ENCODE measurements at regions not wholly inside any gene's neighbourhood (a gene's known extent, or its start where the extent isn't known, plus 50 kb on each side); places are given as distances from the start of the nearest gene placed in this dataset.

DNA sequence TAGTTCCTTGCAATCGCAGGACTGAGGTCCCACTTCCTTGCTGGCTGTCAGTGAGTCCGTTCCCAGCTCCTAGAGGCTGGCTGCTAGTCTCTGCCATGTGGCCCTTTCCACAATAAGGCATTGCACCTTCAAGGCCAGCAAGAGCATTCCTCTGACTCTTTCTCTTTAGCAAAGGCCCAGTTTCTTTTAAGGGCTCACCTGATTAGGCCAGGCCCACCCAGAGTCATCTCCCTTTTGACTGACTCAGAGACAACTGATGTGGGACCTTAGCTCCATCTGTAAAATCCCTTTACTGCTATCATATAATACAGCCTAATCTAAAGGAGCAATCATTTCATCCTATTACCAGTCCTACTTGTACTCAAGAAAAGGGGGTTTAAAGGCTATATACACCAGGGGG lies 278.2 kb downstream of the SLC4A3 start:
- DNase-seq, result no peak

DNA sequence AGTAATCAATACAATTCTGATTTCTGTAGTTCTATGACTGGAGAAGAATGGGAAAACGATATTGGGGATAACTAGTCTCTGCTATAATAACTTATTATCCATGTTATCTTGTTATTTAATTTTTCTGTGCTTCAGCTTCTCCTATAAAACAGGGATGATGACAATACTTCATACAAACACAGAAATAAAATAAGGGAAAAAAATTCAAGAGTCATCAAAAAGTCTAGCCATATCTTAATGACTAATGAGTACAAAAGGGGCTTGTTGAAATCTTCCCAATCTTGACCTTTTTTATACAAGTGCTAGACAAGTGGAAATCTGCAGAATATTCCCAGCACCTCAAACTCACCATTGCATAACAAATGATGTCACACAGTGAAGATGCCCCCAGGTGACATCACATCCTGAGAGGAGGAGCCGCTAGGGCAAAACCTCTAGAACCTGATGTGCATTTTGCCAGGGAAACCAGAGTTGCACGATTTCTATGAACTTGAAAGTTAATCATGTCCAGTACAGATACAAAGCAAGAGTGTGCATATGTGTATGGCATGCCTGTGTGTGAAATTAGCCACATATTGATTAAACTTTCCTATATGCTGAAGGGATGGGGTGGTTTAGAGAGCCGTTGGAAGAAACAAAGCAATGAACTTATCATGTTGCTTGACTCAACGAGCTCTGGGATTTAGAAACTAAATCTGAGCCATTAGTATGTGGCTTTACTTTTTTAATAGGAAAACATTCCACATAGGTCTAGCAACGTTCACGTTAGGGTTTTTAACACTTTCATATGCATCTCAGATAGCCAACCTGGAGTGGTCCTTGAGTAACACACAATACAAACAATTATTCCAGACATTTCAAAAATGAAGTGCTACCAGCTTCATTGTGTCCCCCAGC lies 278.9 kb downstream of the SLC4A3 start:
- no peak for DNase-seq

DNA sequence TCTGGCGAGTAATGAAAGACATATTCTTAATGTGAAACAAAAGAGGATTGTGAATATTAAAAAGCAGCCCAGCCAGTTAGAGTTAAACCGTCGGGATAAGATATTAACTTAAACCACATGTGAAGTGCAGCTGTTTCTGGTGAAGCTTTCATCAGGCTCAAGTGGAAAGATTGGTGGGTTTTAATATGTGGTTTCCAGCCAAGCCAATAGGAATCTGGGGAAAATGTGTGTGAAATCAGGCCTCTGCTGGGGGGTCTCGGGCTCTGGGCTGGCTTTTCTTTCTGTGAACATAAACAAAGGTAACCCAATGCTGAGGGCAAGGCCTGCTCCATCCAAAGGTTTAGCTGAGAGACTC lies 279.6 kb downstream of the SLC4A3 start:
- no peak for DNase-seq

DNA sequence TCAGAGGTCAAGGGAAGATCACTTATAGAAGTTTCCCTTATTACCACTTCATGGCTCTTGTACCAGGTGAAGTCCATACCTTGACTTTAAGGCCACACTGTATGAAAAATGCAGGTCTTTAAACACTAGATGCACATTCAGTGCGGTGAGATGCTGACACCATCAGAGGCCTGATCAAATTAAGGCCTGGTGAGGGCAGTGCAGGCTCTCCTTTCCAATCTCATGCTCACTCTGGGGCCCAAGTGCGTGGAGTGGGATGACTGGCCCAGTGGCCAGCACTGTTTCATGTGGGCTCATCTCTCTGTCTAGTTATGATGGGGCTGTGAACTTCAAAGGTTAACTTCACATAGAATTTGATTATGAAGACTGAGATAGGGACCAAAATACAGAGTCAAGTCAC lies 281.1 kb downstream of the SLC4A3 start:
- no peak for DNase-seq

DNA sequence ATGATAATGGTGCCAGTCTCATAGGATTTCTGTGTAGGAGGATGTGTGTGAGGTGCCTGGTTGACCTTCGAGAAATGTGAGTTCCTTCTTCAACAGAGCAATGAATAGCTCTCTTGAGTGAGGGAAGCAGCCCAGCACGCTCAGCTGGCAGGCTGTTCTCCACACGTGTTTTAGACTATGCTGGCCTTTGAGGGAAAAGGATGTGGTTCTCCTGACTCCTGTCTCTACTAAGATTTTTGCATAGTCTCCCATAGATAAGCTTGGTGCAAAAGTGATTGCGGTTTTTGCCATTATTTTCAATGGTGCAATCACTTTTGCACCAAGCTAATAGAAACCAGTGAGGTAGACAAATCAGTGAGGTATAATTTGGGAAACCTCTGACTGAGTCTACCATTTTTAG lies 284.1 kb downstream of the SLC4A3 start:
- no peak for DNase-seq

DNA sequence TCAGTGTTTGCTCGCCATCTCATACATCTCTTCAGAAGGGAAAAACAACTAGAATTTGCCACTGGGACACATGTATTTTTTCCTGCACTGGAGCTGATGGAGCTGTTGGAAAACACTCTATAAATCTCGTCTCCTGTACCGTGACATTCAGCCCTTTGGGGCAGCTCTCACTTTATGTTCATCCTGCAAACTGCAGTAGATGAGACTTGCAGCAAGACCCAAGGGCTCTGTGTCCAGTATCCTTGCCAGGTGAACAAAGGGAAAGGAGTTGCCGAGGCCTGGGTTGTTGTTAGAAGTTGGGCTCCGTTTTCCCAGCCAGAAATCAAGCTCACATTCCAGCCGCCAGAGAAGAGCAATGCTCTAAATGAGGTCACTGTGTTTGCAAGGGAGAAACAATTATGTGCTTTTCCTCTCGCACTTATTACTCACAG lies 285.1 kb downstream of the SLC4A3 start:
- DNase-seq, result no peak

DNA sequence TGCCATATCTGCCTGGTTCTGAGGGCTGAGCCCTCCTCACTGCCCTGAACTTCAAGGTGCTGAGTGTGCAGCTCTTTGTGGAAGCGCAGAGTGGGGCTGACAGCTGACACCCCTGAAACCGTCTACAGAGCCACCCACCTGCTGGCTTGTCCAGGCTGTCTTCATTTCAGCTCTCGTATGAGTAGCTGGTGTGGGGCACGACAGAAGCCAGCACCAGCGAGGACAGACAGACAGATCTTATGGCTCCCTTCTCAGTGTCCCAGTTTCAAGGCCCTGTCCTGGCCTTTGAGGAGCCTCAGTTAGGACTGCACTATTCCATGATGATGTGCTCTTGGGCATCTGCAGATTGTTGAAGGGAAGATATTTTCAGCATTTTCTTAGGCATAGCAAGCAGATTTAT lies 287.1 kb downstream of the SLC4A3 start:
- no peak for DNase-seq

DNA sequence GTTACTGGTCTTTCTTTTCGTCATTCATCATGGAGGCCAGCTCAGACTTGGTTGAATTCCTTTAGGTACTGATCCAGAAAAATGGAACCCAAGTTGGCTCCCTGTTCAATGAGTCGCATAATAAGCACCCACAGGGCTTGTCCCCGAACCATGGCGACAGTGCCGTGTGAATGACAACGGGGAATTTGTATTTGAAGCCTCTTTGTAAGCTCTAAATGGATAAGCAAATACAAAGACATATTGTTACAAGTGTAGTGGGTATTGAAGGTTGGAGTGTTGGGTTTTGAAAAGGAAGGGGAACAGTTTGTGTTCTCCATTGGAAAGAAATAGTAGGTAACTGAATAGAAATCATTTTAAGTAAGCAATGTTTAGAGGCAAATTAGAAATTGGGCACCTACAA lies 288.9 kb downstream of the SLC4A3 start:
- no peak for DNase-seq

DNA sequence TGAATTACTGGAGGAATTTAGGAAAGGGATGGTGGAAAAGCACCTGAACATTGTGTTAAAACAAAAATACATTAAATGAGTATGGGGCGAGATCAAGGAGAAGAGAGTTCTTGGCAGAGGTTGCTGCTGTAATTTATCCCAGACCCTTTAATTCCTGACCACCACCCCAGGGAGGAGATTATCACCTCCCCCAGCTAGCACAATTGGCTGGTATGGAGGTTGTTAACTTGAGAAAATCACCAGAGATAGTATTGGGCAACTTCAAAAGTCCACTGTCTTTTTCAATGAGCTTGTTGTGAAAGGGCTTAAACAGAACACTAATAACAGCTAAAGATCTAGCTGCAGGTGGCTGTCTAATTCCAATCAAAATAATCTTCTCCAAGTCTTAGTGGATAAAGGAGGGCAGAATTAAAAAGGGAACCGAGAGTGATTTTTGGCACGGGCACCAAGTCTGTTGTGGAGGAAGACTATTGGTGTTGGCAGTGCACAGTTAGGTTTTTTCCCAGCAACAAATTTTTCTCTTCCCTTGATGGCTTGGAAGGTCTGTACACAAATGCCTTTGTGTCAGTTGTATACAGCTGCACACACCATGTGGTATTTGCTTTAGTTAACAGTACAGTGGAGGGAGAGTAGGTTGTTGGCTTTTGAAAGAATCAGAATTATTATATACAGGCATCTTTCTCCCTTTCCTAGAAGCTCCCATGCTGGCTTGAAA lies 289.5 kb downstream of the SLC4A3 start:
- no peak for DNase-seq

DNA sequence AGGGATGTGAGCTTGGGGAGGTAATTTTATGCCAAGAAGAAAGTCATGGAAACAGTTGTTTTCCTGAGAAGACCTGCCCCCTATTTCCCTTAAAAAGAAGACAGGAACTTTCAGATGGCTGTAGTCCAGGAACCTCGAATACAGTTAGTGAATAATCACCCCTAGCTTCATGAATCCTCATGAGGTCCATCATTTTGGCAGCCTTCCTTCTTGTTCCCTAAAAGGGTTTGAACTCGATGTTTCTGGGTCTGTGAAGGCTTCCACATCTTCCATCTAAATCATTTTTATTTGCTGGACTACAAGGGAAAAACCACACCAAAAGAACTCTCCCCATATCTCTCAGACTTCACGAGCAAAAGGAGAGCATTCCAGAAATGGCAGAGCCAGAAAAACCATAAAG lies 290.8 kb downstream of the SLC4A3 start:
- no peak for DNase-seq

DNA sequence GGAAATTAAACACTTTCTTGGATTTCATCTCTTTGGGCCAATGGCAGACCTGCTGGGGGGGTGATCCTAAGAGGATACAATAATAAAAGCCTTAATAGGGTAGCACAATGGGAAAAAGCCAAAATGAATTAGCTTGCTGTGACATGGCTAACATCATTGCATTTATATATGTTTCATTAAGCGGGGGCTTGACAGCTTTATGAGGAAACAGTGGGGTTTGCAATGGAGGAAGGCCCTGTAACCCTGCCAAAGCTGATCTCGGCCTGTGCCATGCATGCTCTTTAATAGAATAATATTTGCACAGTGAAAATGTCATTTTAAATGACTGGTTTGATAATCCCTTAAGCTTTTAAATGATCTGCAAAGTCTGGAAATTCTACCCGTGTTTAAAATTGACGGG lies 291.5 kb downstream of the SLC4A3 start:
- no peak for DNase-seq

DNA sequence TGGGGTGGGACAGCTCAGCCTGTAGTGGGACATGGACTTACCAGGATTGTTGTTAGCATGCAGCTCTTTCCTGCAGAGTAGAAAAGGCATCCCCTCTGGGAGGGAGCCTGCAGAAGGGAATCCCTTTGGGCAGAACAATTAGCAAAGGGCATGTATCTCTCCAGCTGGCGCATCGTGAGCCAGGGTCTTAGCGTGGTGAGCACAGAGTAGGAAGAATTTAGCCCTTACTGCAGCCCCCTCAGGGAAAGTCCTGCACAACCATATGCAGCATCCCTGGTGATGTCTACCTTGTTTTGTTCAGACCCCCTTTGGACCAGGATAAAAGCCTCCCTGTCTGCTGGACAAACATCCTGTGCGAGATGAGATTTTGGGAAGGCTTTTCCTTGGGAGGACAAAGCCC lies 292.1 kb downstream of the SLC4A3 start:
- no peak for DNase-seq

DNA sequence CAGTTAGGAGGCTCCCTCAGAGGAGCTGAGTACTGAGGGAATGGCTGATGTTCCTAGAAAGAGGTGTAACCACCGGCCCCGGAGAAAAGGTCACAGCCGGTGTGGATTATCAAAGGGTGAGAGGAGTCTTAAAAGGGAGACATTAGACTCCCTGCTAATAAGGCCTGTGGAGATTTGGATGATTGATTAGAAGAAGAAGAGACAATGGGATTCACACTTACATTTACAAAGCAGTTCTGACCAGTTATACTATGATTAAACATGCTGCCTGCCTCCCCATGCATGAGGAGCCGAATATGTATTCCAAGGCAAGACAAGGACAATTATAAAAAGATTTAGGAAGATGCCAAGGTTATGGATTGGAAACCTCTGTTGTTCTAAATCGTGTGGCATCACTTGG lies 302.4 kb downstream of the SLC4A3 start:
- no peak for DNase-seq

DNA sequence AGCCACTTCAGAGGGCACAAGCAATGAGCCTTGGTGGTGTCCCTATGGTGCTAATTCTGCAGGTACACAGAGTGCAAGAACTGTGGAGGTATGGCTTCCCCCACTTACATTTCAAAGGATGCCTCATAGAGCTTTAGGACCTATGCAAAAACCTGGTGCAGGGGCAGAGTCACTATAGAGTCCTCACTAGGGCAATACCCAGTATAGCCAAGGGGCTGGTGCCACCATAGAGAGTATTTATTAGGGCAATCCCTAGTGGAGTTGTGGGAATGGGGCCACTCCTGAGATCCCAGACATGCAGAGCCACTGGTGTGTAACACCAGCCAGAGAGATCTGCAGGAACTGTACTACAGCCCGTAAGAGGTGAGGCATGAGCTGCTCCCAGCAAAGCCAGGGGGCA lies 312.2 kb downstream of the SLC4A3 start:
- no peak for DNase-seq

DNA sequence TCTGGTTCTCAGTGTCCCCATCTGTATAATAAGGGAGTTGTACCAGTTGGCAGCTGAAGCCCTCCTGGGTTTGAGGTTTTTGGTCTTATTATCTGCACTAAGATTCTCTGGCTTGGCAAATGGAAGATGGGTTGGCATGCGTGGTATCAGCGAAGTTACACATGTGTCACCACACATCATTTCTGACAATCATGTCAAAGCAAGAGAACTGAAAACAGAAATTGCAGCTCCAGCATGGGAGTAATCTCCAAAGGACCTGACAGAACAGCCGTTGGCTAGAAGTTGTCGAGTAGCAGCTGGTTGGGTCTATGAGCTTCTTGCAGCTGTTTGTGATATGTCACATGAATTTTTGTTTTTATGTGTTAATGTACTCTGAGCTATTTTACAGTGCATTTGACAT lies 317.4 kb downstream of the SLC4A3 start:
- no peak for DNase-seq

DNA sequence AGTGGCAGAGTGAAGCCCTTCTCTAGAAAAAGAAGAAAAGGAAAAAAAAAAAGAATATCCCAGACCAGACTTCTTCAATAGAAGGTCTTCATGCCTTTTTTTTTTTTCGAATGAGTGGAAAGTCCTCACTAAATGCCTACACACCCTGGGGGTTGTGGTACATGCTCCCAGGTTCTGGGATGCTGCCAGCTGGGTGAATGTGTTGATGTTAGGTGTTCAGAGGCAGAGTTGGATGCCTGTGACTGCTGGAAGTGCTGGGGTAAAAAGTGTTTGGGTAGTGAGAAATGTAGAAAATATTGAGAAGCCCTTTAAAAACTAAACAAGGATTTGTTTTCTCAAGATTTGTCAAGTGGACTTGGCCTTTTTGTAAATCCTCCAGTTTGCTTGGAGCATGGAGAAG lies 318.6 kb downstream of the SLC4A3 start:
- DNase-seq, result no peak

DNA sequence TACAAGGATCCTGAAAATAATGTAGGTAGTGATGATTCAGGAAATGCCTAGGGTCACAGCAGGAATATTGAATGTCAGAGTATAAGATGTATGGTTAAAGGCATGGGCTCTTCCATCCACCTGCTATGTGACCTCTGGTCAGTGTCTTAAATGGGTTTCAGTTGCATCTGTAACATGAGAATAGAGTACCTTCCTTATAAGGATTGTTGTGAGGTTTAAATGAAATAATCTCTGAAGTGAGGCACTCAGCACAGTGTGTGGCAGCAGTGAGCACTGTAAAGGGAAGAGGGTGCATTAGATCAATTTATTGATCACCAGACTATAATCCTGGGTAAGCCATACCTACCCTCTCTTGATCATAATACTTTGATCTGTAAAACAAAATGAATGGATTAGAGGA lies 319.1 kb downstream of the SLC4A3 start:
- no peak for DNase-seq

DNA sequence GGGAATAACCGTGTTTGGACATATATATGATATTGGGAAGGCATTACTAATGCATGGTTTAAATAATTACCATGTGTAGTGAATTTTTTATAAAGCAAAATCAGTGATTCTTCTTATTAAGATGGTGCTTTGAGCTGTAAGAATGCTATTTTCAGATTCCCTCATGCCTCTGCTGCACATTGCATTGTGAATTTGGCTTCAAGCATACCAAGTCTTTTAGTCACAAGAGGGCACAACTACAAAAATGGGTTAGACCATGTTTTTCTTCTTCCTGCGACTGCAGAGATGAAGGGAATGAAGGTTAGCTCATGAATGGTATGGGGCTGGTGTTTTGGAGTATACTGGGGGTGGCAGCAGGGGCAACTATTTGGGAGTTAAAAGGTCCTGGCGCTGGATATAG lies 320.1 kb downstream of the SLC4A3 start:
- no peak for DNase-seq

DNA sequence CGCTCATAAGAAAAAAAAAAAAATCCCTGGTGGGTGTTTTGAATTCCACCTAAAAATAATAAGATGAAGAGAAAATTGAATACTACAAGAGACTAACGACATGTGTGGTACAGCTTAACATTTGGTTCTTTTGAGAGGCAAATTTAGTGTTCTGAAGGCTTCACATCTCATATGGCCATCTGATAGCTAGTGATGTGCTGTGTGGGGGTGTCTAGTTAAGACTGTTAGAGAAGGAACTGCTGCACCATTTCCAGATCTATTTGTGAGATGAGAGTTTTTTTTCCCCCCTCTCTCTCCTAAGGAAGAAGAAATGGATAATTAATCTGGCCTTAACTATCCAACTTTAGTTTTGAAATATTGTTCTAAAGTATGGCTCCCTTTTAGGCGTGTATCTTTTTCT lies 321.6 kb downstream of the SLC4A3 start:
- DNase-seq, result no peak

DNA sequence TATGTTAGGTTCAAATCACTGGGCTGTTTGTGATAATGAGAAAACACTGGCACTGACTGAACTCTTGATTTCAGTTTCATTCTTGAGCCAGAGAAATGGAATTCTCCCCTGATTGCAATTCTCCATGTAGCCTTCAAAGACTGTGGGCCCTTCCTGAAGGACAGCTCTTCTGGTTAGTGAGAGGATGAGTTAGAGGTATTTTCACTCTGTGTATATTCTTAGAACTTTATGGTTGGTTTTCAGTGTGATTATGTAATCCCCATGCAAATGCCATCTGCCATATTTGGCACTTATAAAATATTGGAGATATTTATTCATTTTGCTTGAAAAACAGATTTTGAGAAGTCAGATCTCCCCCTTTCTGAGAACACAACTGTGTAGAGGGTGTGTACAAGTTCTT lies 323.7 kb downstream of the SLC4A3 start:
- DNase-seq, result no peak

DNA sequence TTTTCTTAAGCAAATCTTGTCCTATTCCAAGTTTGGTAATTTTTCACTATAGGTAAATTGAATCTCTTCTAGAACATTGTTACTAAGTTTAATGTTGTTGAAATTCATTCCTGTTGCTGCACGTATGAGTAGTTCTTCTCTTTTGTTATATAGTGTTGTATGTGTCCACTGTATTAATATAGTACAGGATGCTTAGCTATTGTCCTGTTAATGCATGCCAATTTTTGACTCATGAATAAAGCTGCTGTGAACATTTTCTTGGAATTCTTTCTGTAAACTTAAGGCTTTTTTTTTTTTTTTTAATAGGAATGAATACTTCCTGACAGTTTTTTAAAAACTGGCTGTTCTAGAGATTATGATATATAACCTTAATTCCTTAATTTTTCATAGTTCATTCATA lies 326.9 kb downstream of the SLC4A3 start:
- DNase-seq, result no peak

DNA sequence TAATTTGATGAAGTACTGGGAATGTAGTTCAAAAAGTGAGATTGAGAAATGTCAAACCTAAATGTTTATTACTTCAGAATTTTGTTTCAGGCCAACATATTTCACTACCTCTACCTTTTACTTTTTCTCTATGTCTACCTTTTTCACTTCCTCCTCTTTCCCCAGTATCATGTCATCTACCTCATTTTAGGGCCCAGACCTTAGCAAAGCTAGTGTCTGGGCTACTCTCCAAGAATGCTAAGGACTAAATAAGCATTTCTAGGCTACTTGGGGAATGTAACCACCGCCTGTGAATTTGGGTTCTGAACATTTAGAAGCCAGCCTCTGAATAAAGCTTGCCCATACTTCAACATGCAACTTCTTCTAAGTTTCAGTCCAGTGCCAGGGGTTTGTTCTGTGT lies 330.4 kb downstream of the SLC4A3 start:
- DNase-seq, result no peak

DNA sequence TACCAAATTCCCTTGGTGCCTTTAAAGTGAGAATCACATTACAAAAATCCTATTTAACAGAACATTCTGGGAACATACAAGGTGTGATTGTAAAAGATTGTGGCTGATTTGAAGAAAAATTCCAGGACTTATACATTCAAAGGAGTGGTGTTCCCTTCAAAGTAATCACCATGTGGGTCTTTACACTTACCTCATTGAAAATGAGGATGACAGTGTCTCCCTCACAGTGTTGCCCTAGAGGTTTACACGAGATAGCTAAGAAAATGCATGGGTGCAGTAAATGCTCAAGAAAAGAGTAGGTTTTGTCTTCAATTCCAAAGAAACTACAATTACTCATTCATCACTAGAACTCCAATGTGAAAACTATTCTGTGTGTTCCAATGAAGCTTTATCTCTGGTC lies 331.5 kb downstream of the SLC4A3 start:
- DNase-seq, result no peak

DNA sequence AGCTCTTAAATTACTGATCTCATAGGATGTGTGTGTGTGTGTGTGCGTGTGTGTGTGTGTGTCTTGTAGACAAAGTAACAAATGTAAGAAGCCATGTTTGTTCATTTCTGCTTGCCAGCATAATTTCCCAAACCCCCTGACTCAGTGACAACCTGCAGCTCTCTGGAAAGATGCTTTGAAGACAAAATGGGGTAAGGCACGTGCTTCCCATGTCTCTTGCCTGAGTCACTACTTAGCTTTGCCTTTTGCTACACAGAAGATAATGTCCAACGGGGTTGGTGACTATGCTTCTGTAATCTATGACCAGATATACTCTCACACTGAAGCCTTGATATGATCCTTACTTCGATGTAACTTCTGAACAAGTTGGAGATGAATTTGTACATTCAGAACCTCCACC lies 332.0 kb downstream of the SLC4A3 start:
- DNase-seq, result no peak
